H1 (cell line): ENCODE measurements at regions not wholly inside any gene's neighbourhood (a gene's known extent, or its start where the extent isn't known, plus 50 kb on each side); places are given as distances from the start of the nearest gene placed in this dataset.

Experiments used
- CTCF ChIA-PET: fragments of 300-600 bp; sonication (Branson Sonifier 250); formaldehyde crosslinking; loops from one replicate; lab custom pipeline; 2021; ENCODE audit not compliant: partially characterized antibody; lab: Charles Lee
- POLR2A ChIA-PET: fragments of 300-600 bp; sonication (Branson Sonifier 250); formaldehyde crosslinking; loops from one replicate; lab custom pipeline; 2021; ENCODE audit warnings: inconsistent platforms; ENCODE audit not compliant: partially characterized antibody; lab: Charles Lee
- DNase-seq, 2 experiments: peaks; one replicate each; pipeline versions ENCODE4 v3.0.0 to v3.0.0-alpha.2; 2010 to 2022; ENCODE audit warnings: low spot score in 2 of 2, low read depth in 1 of 2, mixed read lengths in 1 of 2
- FAIRE-seq: peaks from 2 replicates; lab custom pipeline; 2011; peaks lifted over from hg19 to GRCh38; lab: Jason Lieb, UNC
- H2AFZ ChIP-seq: 2 replicates; pipeline ENCODE4 v1.8.1; 2012; ENCODE audit warnings: low read length, inconsistent platforms
- H2AK5ac ChIP-seq: 2 replicates; pipeline ENCODE4 v1.6.1; 2013; ENCODE audit warnings: low read depth, low read length
- H2BK120ac ChIP-seq: replicated peaks from 2 replicates; pipeline ENCODE3; 2013; ENCODE audit warnings: low read depth, low read length, inconsistent platforms
- H2BK12ac ChIP-seq: 2 replicates; pipeline ENCODE4 v1.6.1; 2013; ENCODE audit warnings: low read depth, low read length
- H2BK15ac ChIP-seq: 2 replicates; pipeline ENCODE4 v1.6.1; 2013; ENCODE audit warnings: low read length
- H2BK20ac ChIP-seq: 2 replicates; pipeline ENCODE4 v1.6.1; 2013; ENCODE audit warnings: low read length
- H2BK5ac ChIP-seq: 2 replicates; pipeline ENCODE4 v1.6.1; 2013; ENCODE audit warnings: low read depth, low read length
- H3K14ac ChIP-seq: 2 replicates; pipeline ENCODE4 v1.6.1; 2013; ENCODE audit warnings: inconsistent platforms; ENCODE audit not compliant: insufficient read length
- H3K18ac ChIP-seq: 2 replicates; pipeline ENCODE4 v1.6.1; 2013; ENCODE audit warnings: low read length; ENCODE audit errors: extremely low read depth
- H3K23ac ChIP-seq: 2 replicates; pipeline ENCODE4 v1.6.1; 2013; ENCODE audit warnings: inconsistent platforms; ENCODE audit not compliant: insufficient read length
- H3K23me2 ChIP-seq: 2 replicates; pipeline ENCODE4 v1.6.1; 2013; ENCODE audit warnings: low read depth, low read length
- H3K27ac ChIP-seq: 2 replicates; pipeline ENCODE4 v1.6.1; 2011; ENCODE audit warnings: low read depth, low read length, inconsistent platforms
- H3K27me3 ChIP-seq, 4 experiments: replicated peaks in 1 of 4; 1 replicate in 1 of 4; 2 replicates in 3 of 4; pipeline versions ENCODE4 v1.6.1 to v1.8.1; 2011 to 2013; ENCODE audit warnings: low read length in 3 of 4, mild to moderate bottlenecking in 3 of 4, inconsistent platforms in 2 of 4, mixed read lengths in 2 of 4, moderate library complexity in 1 of 4; ENCODE audit not compliant: control insufficient read depth in 3 of 4, insufficient read depth in 3 of 4; ENCODE audit errors: extremely low read depth in 1 of 4
- H3K36me3 ChIP-seq, 4 experiments: 2 replicates each; pipeline versions ENCODE4 v1.6.1 to v1.8.1; 2011 to 2013; ENCODE audit warnings: mild to moderate bottlenecking in 4 of 4, low read length in 3 of 4, moderate library complexity in 2 of 4, control low read depth in 1 of 4, inconsistent platforms in 1 of 4; ENCODE audit not compliant: insufficient read depth in 4 of 4, control insufficient read depth in 2 of 4
- H3K4ac ChIP-seq: replicated peaks from 2 replicates; pipeline ENCODE3; 2013; ENCODE audit warnings: low read length, low read depth, mixed read lengths, inconsistent platforms; ENCODE audit not compliant: insufficient read length
- H3K4me1 ChIP-seq, 4 experiments: replicated peaks in 1 of 4; 1 replicate in 1 of 4; 2 replicates in 3 of 4; pipeline versions ENCODE4 v1.6.1 to v1.8.1; 2011 to 2013; ENCODE audit warnings: low read length in 3 of 4, inconsistent platforms in 2 of 4, mixed read lengths in 1 of 4; ENCODE audit not compliant: insufficient read depth in 4 of 4, control insufficient read depth in 3 of 4
- H3K4me2 ChIP-seq, 2 experiments: 2 replicates each; pipeline versions ENCODE4 v1.6.1 to v1.8.1; 2011 to 2013; ENCODE audit warnings: low read depth in 2 of 2, low read length in 2 of 2, control low read depth in 1 of 2, inconsistent platforms in 1 of 2, mild to moderate bottlenecking in 1 of 2; ENCODE audit not compliant: insufficient read depth in 1 of 2
- H3K4me3 ChIP-seq, 4 experiments: fragments of 200-600, 300-600 bp in 1 of 4; sonication (generic), shearing (Covaris generic), sonication (Bioruptor Twin) in 1 of 4; 2 replicates each; pipeline versions ENCODE4 v1.5.1 to v1.8.1; 2011 to 2016; ENCODE audit warnings: low read length in 4 of 4, low read depth in 3 of 4, control low read depth in 2 of 4, inconsistent platforms in 2 of 4, mild to moderate bottlenecking in 2 of 4, mixed read lengths in 1 of 4, moderate library complexity in 1 of 4; ENCODE audit not compliant: insufficient read depth in 2 of 4; ENCODE audit errors: extremely low read depth in 1 of 4
- H3K56ac ChIP-seq: replicated peaks from 2 replicates; pipeline ENCODE3; 2013; ENCODE audit warnings: low read depth, mild to moderate bottlenecking, mixed read lengths, low read length, inconsistent platforms; ENCODE audit not compliant: insufficient read length
- H3K79me1 ChIP-seq: 2 replicates; pipeline ENCODE4 v1.6.1; 2013; ENCODE audit warnings: low read depth, low read length, control low read depth
- H3K79me2 ChIP-seq, 2 experiments: 2 replicates each; pipeline versions ENCODE4 v1.6.1 to v1.8.1; 2012 to 2013; ENCODE audit warnings: low read length in 2 of 2, mild to moderate bottlenecking in 2 of 2, inconsistent platforms in 1 of 2; ENCODE audit not compliant: insufficient read depth in 2 of 2, control insufficient read depth in 1 of 2
- H3K9ac ChIP-seq, 4 experiments: replicated peaks in 1 of 4; 1 replicate in 1 of 4; 2 replicates in 3 of 4; pipeline versions ENCODE4 v1.6.1 to v1.8.1; 2011 to 2013; ENCODE audit warnings: low read depth in 3 of 4, low read length in 3 of 4, control low read depth in 2 of 4, mild to moderate bottlenecking in 2 of 4, moderate library complexity in 2 of 4, inconsistent platforms in 1 of 4; ENCODE audit errors: extremely low read depth in 1 of 4
- H3K9me3 ChIP-seq, 2 experiments: 2 replicates each; pipeline versions ENCODE4 v1.6.1 to v1.8.1; 2012 to 2013; ENCODE audit warnings: mild to moderate bottlenecking in 2 of 2, moderate library complexity in 2 of 2, control low read depth in 1 of 2, inconsistent platforms in 1 of 2, low read depth in 1 of 2, low read length in 1 of 2, mixed read lengths in 1 of 2; ENCODE audit not compliant: insufficient read depth in 2 of 2
- H4K20me1 ChIP-seq, 2 experiments: replicated peaks in 1 of 2; 2 replicates each; pipeline versions ENCODE3 to v1.8.1; 2011 to 2013; ENCODE audit warnings: inconsistent platforms in 2 of 2, low read length in 2 of 2, mild to moderate bottlenecking in 1 of 2; ENCODE audit not compliant: insufficient read depth in 2 of 2, control insufficient read depth in 1 of 2
- H4K5ac ChIP-seq: 2 replicates; pipeline ENCODE4 v1.6.1; 2013; ENCODE audit warnings: low read length, low read depth, mixed read lengths, inconsistent platforms; ENCODE audit not compliant: insufficient read length
- H4K8ac ChIP-seq: 2 replicates; pipeline ENCODE4 v1.8.0; 2013; ENCODE audit warnings: mild to moderate bottlenecking, moderate library complexity, low read length, inconsistent platforms; ENCODE audit not compliant: insufficient read depth; ENCODE audit errors: extremely low read depth
- H4K91ac ChIP-seq: replicated peaks from 2 replicates; pipeline ENCODE3; 2013; ENCODE audit warnings: low read length, mixed read lengths, inconsistent platforms; ENCODE audit not compliant: insufficient read length
- BRCA1 ChIP-seq: IDR thresholded peaks from 2 replicates; pipeline ENCODE4 v1.6.1; 2012; ENCODE audit warnings: low read depth, low read length, improper control_type of control experiment
- CHD2 ChIP-seq: IDR thresholded peaks from 2 replicates; pipeline ENCODE4 v1.6.1; 2012; ENCODE audit warnings: low read length, improper control_type of control experiment
- CREB1 ChIP-seq: IDR thresholded peaks from 2 replicates; pipeline ENCODE4 v1.6.1; 2012; ENCODE audit warnings: inconsistent platforms
- CTBP2 ChIP-seq: IDR thresholded peaks from 2 replicates; pipeline ENCODE4 v1.7.0; 2011; ENCODE audit warnings: borderline replicate concordance, mild to moderate bottlenecking, moderate library complexity, mixed read lengths, low read length; ENCODE audit not compliant: insufficient read depth, insufficient read length
- HDAC2 ChIP-seq, 2 experiments: fragments of 300-600 bp in 1 of 2; sonication (generic) in 1 of 2; IDR thresholded peaks; 2 replicates each; pipeline ENCODE4 v1.6.1; 2011 to 2012; ENCODE audit warnings: low read depth in 2 of 2, low read length in 2 of 2, mild to moderate bottlenecking in 2 of 2, moderate library complexity in 2 of 2, borderline replicate concordance in 1 of 2, inconsistent platforms in 1 of 2
- HDAC6 ChIP-seq: IDR thresholded peaks from one replicate; pipeline ENCODE4 v1.7.1; 2012; ENCODE audit warnings: low read depth, mild to moderate bottlenecking, inconsistent platforms, low read length, moderate library complexity
- JUND ChIP-seq: IDR thresholded peaks from 2 replicates; pipeline ENCODE4 v1.6.1; 2011; ENCODE audit warnings: mild to moderate bottlenecking, improper control_type of control experiment, low read length
- PHF8 ChIP-seq: fragments of 200-600 bp; sonication (generic); conservative IDR thresholded peaks from 2 replicates; pipeline ENCODE4 v1.7.1; 2012; ENCODE audit warnings: low read depth, mild to moderate bottlenecking, inconsistent platforms, low read length, moderate library complexity
- SIRT6 ChIP-seq: IDR thresholded peaks from one replicate; pipeline ENCODE4 v1.7.1; 2012; ENCODE audit warnings: low read length, inconsistent platforms
- TEAD4 ChIP-seq: IDR thresholded peaks from 2 replicates; pipeline ENCODE4 v1.6.1; 2012; ENCODE audit warnings: low read depth, low read length, inconsistent platforms, mixed read lengths
- ZNF274 ChIP-seq: IDR thresholded peaks from 2 replicates; pipeline ENCODE4 v1.7.0; 2012; ENCODE audit warnings: low read length, borderline replicate concordance; ENCODE audit errors: extremely low read depth
- TF ChIP-seq, protein P1 (sequence below), 3 experiments: IDR thresholded peaks; 1 replicate in 2 of 3; 2 replicates in 1 of 3; pipeline versions ENCODE4 v1.5.1 to v1.6.1; 2011; ENCODE audit warnings: low read length in 3 of 3, mild to moderate bottlenecking in 3 of 3, inconsistent platforms in 2 of 3, low read depth in 1 of 3, moderate library complexity in 1 of 3; ENCODE audit not compliant: insufficient read depth in 1 of 3; ENCODE audit errors: control extremely low read depth in 1 of 3

DNA sequence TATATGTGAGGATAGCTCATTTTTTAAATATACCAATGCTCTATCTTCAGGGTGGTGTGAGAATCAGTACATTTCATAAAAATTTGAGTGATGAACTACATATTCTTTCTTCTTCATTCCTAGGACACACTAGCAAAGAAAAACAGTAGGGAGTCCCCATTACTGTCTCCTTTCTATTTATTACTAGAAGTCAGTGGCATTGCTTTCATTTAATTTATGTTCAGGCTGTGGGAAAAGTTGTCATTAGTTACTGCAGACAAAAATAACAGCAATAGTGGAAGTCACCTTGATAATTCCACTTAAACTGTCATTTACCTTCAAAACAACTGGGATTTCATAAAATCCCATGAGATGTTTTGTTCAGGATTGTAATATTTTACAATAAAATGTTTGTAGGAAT, 446.4 kb downstream of the GBE1 start:
- Histone ChIP-seq H3K4me3 (no peak overlapping the region), H2AK5ac (no peak overlapping the region), H3K4me2 (no peak overlapping the region), H3K23me2 (0 out of 2 replicates have a peak, but pooled peaks cover 1% of the 10 kb centered on the region), H3K4ac (no peak overlapping the region), H3K36me3 (no peaks in the 10 kb centered on the region), H3K14ac (no peak overlapping the region), H2BK120ac (no peak overlapping the region), H4K20me1 (no peaks in the 10 kb centered on the region), H2AFZ (no peak overlapping the region), H2BK15ac (no peak overlapping the region), H3K4me1 (no peaks in the 10 kb centered on the region), H3K79me1 (no peaks in the 10 kb centered on the region), H3K56ac (no peak overlapping the region), H4K8ac (no peak overlapping the region), H4K91ac (no peak overlapping the region), H3K27ac (no peak overlapping the region), H3K9me3 (no peaks in the 10 kb centered on the region), H3K27me3 (no peaks in the 10 kb centered on the region), H2BK5ac (no peak overlapping the region), H2BK12ac (no peak overlapping the region), H2BK20ac (no peak overlapping the region), H3K18ac (no peak overlapping the region), H3K23ac (no peak overlapping the region), H3K9ac (no peak overlapping the region), H3K79me2 (no peaks in the 10 kb centered on the region), H4K5ac (no peak overlapping the region)
- no peak for FAIRE-seq
- CTCF ChIA-PET = interaction anchor here (0.8 to 1.4 kb wide), 4 partner anchors 9 to 14 kb away, joined by 3 to 4 read pairs (median 3); no protein-coding TSS in a partner anchor
- POLR2A ChIA-PET = no interaction called here
- no peak for DNase-seq
- no peak for TF ChIP-seq BRCA1
- no peak for TF ChIP-seq SIRT6
- TF ChIP-seq TEAD4 = no peak
- TF ChIP-seq CTBP2 = no peak
- no peak for TF ChIP-seq ZNF274
- TF ChIP-seq PHF8 = no peak
- no peak for TF ChIP-seq CREB1
- TF ChIP-seq, protein P1, sequence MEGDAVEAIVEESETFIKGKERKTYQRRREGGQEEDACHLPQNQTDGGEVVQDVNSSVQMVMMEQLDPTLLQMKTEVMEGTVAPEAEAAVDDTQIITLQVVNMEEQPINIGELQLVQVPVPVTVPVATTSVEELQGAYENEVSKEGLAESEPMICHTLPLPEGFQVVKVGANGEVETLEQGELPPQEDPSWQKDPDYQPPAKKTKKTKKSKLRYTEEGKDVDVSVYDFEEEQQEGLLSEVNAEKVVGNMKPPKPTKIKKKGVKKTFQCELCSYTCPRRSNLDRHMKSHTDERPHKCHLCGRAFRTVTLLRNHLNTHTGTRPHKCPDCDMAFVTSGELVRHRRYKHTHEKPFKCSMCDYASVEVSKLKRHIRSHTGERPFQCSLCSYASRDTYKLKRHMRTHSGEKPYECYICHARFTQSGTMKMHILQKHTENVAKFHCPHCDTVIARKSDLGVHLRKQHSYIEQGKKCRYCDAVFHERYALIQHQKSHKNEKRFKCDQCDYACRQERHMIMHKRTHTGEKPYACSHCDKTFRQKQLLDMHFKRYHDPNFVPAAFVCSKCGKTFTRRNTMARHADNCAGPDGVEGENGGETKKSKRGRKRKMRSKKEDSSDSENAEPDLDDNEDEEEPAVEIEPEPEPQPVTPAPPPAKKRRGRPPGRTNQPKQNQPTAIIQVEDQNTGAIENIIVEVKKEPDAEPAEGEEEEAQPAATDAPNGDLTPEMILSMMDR (IDR thresholded peaks at IDR 0.05; ENCODE audit: control extremely low read depth in 1 of 3, insufficient read depth in 1 of 3, low read depth in 1 of 3, low read length in 3 of 3) = no peak
- no peak for TF ChIP-seq CHD2
- no peak for TF ChIP-seq JUND
- TF ChIP-seq HDAC2 (IDR thresholded peaks at IDR 0.05; ENCODE audit: borderline replicate concordance in 1 of 2, low read depth in 2 of 2, low read length in 2 of 2) = no peak
- no peak for TF ChIP-seq HDAC6
